HuH-7 (cell line): ENCODE measurements at regions not wholly inside any gene's neighbourhood (a gene's known extent, or its start where the extent isn't known, plus 50 kb on each side); places are given as distances from the start of the nearest gene placed in this dataset.
"Not testable (repeated sequence)": the region's sequence is repeated elsewhere in the genome, so short reads cannot be mapped to it uniquely, and the experiment has no call there.

Experiments
- DNase-seq: peaks from one replicate; pipeline ENCODE4 v3.0.0; 2011; ENCODE audit warnings: low spot score

- no peak for DNase-seq
Measured at GRCh38 chr16:65268331-65268730, 146.5 kb upstream of the CDH11 start.

GRCh38 chr16:65263896-65264295 is 142.0 kb upstream of the CDH11 start:
- no peak for DNase-seq

GRCh38 chr16:65260746-65261145 is 138.9 kb upstream of the CDH11 start:
- DNase-seq, result no peak

GRCh38 chr16:65254144-65254543 is 132.3 kb upstream of the CDH11 start:
- DNase-seq, result no peak

- no peak for DNase-seq
Measured at GRCh38 chr16:65249768-65250167, 127.9 kb upstream of the CDH11 start.

- no peak for DNase-seq
Measured at GRCh38 chr16:65244787-65245186, 122.9 kb upstream of the CDH11 start.

GRCh38 chr16:65235339-65236177 is 113.7 kb upstream of the CDH11 start:
- no peak for DNase-seq

- not testable (repeated sequence) for DNase-seq
Measured at GRCh38 chr16:65234721-65235320, 113.0 kb upstream of the CDH11 start.

- no peak for DNase-seq
Measured at GRCh38 chr16:65229191-65229662, 107.4 kb upstream of the CDH11 start.

- DNase-seq, result no peak
Measured at GRCh38 chr16:65227150-65227835, 105.4 kb upstream of the CDH11 start.

- DNase-seq, result no peak
Measured at GRCh38 chr16:65226077-65226476, 104.2 kb upstream of the CDH11 start.

- DNase-seq, result no peak
Measured at GRCh38 chr16:65225488-65225887, 103.6 kb upstream of the CDH11 start.

GRCh38 chr16:65224994-65225393 is 103.1 kb upstream of the CDH11 start:
- DNase-seq, result no peak

GRCh38 chr16:65224471-65224870 is 102.6 kb upstream of the CDH11 start:
- no peak for DNase-seq

- no peak for DNase-seq
Measured at GRCh38 chr16:65223335-65223734, 101.5 kb upstream of the CDH11 start.

- no peak for DNase-seq
Measured at GRCh38 chr16:65222536-65222935, 100.7 kb upstream of the CDH11 start.

- DNase-seq, result no peak
Measured at GRCh38 chr16:65222049-65222448, 100.2 kb upstream of the CDH11 start.

GRCh38 chr16:65219786-65220185 is 97.9 kb upstream of the CDH11 start:
- no peak for DNase-seq

- no peak for DNase-seq
Measured at GRCh38 chr16:65218348-65218747, 96.5 kb upstream of the CDH11 start.

- no peak for DNase-seq
Measured at GRCh38 chr16:65213866-65214595, 92.2 kb upstream of the CDH11 start.

- DNase-seq, result no peak
Measured at GRCh38 chr16:65212791-65213190, 90.9 kb upstream of the CDH11 start.

- DNase-seq, result no peak
Measured at GRCh38 chr16:65212240-65212639, 90.4 kb upstream of the CDH11 start.
